ENCODE measurements at regions not wholly inside any gene's neighbourhood (a gene's known extent, or its start where the extent isn't known, plus 50 kb on each side); places are given as distances from the start of the nearest gene placed in this dataset.
"Not testable (repeated sequence)": the region's sequence is repeated elsewhere in the genome, so short reads cannot be mapped to it uniquely, and the experiment has no call there.

DNA sequence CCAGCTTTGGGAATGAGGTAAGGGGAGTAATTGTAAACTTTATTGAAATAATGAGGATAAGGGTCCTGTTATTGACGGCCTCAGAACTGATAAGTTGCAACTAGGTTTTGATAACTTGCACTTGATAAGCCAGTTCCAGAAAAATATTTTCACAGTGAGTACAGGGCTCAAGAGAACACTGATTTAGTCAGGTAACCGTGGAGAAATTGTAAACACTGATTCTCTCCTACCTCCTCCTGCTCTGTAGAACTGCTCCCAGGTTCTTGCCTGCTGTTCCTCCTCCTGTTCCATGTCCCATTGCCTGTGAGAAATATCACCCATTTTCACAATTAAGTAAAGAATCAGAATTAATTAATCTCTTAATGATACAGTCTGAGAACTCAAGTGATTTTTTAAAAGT is 55.0 kb upstream of the CXXC4 start:
- DNase-seq (ENCODE audit: low spot score) = no peak

DNA sequence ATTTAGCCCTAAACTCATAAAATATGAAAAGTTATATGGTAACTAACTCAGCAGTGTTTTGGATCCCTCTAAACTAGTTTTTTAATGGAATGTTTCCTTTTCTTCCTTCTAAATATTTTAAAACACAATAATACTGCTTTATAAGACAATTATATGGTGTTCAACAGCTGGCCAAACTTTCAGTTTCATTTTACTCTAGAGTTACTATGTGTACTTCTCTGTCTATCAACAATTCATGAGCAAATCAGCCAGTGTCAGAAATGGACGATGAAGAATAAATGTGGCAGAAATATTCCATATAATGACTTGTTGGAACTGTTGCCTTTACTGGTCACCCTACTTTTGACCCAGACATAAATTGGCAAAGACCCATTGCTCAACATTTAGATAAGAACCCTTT is 64.8 kb upstream of the CXXC4 start:
- no peak for DNase-seq (ENCODE audit: low spot score)

DNA sequence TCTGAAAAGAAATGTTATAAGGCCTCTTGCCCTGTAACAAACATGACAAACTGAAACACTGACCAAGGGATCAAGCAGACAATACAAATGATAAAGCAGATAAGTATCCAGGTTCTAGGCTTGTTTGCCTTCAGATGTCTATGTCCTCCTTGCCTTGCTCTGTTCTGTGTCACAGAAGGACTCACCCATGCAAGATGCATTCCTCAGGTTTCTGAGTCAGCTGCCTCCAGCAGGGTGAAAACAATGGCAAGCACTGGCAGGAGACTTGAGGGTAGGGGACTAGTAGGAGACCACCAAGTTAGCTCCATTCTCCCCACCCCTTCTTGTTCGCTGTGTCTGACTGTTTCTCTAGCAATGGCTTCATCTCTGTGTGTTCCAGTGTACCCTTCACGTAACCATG is 76.6 kb upstream of the CXXC4 start:
- DNase-seq (ENCODE audit: low spot score) = no peak

DNA sequence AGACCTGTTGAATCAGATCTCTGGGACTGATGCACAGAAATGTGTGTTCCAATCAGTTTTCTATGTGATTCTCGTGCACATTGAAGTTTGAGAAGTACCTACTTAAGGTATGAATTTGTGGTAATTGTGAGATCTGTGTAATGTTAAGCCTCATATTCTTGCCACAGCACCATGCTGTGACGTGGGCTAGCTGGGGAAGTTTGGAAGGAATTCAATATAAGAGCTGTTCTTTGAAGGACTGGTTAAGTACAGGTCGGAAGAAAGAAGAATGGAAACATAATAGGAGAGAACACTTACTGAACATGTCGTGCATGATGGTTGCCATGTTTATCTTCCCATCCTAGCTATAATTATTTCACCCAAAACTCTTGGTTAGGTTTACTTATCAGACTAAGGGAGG is 79.7 kb upstream of the CXXC4 start:
- no peak for DNase-seq (ENCODE audit: low spot score)

DNA sequence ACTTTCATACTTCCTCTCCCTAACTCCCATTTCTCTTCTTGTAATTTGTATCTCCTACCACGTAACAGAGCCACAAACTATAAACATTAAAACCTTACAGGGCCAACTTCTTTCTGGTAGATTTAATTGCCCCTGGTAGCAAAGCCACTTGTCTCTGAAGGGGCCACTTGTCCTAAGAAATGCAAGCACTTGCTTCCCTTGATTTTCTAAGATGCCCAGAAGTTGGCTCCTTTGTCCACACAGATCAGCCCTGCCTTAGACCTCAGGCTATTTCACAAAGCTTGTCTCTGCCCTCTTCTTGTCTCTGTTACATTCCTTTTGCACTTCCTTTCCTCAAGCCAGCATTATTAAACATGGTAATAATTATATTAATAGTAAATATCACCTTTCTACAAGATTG is 80.6 kb upstream of the CXXC4 start:
- no peak for DNase-seq (ENCODE audit: low spot score)

DNA sequence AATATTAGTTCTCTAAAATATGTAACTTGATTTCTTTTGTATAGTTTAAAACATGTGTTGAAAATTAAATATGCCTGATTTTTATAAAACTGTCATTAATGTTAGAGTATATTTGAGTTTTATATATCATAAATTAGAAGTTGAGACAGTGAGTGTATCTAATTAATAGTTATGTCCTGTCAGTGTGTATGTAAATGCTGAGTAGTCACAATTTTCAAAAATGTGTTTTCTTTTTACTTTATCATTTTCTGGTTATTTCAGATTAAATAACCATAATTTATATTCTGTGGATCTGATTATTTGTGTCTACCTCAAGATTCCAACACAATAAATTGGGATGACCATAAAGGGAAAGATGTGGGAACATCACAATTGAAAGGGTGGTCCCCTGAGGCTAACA is 82.7 kb upstream of the CXXC4 start:
- no peak for DNase-seq (ENCODE audit: low spot score)

DNA sequence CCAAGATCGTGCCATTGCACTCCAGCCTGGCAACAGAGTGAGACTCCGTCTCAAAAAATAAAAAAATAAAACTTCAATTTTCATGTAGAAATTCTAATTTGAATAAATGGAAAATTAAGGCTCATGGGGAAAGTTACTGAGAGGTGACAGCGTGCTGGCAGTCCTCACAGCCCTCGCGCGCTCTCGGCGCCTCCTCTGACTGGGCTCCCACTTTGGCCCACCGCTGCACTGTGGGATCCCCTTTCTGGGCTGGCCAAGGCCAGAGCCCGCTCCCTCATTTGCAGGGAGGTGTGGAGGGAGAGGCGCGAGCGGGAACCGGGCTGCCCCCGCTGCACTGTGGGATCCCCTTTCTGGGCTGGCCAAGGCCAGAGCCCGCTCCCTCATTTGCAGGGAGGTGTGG is 86.8 kb upstream of the CXXC4 start:
- DNase-seq (ENCODE audit: low spot score) = not testable (repeated sequence)

DNA sequence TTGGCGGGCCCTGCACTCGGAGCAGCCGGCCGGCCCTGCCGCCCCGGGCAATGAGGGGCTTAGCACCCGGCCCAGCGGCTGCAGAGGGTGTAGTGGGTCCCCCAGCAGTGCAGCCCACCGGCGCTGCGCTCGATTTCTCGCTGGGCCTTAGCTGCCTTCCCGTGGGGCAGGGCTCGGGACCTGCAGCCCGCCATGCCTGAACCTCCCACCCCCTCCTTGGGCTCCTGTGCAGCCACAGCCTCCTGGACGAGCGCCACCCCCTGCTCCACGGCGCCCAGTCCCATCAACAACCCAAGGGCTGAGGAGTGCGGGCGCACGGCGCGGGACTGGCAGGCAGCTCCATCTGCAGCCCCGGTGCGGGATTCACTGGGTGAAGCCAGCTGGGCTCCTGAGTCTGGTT is 87.4 kb upstream of the CXXC4 start:
- DNase-seq (ENCODE audit: low spot score) = not testable (repeated sequence)

DNA sequence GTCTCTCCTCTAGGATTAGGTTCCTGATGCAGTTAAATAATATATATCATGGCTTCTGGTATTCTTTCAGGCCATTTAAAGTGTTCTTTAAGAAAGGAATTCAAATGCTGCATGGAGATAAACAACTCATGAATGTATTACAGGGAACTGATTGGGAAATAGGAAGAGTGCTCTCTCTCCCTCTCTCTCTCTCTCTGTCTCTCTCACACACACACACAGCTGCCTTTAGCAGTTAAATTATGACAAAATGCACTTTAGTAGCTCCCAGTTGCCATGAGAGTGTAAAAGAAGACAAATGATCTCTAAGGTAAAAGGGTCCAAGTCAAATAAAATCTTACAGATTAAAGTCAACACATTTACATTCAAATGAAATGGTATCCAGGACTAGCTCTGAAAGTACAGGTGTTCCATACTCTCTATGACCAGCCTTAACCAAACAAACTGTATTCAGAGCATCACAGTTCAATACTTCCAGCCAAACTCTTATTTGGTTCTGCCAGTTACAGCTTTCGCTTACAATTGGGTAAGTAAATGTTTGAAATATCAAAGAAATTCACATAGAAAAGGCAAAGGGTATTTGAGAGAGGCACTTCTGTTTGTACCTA is 94.7 kb upstream of the CXXC4 start:
- DNase-seq (ENCODE audit: low spot score) = no peak

DNA sequence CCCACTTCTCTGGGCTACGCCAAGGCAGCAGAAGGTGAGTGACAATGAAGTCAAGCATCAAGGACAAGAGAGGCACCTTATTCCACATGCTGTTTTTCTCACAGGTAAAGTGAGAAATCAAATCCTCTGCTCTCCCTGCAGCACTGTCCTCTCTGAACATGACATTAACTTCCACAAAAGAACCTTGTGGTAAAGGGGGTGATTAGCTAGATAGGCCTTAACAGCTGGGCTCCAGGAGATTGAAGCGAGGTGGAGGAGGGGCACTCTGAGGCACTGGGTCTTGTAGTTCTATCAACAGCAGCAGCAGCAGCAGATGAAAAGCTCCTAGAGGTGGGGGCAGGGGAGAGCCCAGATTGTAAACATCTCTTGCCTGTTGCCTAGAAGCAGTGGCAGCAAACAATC is 96.8 kb upstream of the CXXC4 start:
- no peak for DNase-seq (ENCODE audit: low spot score)

DNA sequence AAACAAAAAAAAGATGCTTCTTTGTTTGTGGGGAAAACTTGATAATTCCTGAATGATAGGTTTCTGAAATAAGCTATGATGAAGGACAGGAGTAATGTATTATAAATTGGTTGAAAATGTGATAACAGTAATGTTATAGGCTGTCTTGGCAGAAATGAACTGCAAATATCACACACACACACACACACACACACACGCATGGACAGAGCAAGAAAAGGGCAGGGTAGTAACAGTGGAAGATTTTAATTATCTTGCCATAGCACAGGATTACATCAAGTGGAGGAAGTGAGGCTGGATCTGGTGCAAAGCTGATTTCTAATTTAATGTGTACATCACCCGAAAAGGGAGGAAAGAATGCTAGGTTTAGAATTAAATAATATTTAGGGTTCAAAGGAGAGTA is 97.5 kb upstream of the CXXC4 start:
- DNase-seq (ENCODE audit: low spot score) = no peak

DNA sequence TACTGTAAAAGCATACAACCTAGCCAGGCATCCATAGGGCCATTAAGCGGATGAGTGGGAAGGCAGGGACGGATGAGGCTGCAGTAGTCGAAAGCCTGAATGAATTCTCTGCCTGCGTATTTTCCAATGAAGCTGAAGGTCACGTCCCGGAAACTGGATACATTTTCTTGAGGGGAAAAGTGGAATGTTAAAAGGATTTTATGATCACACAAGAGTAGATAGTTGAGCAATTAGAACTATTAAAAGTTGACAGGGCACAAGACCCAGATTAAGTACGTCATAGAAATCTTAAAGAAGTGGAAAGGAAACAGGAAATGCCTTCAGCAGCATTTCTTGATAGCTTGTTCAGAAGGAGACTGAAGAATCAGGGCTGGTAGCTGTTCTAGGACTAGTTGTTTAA is 98.3 kb upstream of the CXXC4 start:
- DNase-seq (ENCODE audit: low spot score) = no peak

DNA sequence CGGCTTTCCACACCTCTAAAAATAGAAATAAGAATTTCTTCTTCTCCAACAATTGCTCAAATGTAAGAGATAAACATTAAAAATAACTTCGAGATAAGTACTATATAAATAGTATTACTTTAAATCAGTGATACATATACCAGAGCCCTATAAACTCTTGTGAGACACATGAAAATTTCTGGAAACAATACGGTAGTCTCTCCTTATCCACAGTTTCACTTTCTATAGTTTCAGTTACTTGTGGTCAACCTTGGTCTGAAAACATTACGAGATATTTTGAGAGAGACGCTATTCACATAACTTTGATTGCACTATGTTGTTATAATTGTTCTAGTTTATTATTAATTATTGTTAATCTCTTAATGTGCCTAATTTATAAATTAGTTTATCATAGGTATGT is 101.5 kb upstream of the CXXC4 start:
- DNase-seq (ENCODE audit: low spot score) = no peak

DNA sequence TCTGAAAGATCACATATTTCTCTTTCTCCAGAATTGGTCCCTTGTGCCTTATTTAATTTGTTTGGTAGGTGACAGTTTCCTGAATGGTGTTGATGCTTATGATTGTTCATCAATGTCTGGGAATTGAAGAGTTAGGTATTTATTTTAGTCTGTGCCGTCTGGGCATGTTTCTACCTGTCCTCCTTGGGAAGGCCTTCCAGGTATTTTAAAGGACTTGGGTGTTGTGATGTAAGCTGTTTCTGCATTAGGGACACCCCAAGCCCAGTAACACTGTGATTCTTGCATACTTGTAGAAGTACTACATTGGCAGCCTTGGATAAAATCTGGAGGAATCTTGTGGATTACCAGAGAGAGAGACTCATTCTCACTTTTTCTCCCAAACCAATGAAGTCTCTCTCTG is 120.8 kb upstream of the CXXC4 start:
- no peak for DNase-seq (ENCODE audit: low spot score)

DNA sequence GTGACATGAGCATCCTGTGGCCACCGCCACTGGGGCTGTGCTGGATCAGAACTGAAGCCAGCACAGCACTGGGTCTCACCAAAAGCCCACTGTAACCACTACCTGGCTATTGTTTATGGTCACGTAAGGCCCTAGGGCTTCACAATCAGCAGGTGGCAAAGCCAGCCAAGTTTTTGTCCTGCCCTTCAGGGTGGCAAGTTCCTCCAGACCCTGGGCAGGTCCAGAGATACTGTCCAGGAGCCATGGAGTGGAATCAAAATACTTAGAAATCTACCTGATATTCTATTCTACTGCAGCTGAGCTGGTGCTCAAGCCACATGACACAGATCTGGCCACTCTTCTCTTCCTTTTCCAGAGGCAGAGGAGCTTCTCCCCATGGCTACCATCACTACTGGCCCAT is 121.2 kb upstream of the CXXC4 start:
- DNase-seq (ENCODE audit: low spot score) = no peak

DNA sequence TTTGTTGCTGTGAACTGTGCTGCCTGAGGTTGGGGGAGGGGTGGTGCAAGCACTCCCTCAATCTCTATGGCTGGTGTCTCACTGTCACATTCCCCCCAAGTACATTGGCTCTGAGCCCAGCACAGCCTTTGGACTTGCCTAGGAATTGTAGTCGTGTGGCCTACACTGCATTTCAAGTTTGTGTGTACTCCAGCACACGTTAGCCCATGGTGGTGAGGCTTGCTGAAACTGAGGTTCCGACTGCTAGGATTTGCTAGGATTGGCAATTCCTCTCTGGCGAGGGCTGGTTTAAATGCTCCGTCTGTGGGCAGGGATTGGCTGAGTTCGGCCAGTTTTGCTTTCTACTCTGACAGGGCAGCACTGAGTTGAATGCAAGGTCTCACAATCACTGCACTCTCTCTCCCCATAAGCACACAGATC is 121.7 kb upstream of the CXXC4 start:
- DNase-seq (ENCODE audit: low spot score) = no peak

DNA sequence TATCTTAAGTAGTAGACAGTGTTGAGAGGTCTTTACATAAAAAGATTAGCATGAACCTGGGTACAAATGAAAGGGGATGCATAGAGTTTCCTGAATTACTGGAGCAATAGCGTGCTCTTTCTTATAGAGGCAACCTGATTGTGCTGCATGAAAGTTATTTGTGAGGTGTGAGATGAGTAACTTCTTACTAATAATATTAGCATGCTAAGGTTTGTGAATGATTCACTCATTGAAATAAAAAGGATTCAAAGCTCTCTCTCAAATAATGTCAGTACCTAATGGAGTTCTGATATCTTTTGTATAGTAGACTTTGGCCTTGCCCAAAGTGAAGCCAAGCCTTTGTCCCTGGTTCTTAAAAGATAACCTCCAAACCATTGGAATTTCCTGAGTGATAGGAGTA is 131.0 kb upstream of the CXXC4 start:
- DNase-seq (ENCODE audit: low spot score) = no peak

DNA sequence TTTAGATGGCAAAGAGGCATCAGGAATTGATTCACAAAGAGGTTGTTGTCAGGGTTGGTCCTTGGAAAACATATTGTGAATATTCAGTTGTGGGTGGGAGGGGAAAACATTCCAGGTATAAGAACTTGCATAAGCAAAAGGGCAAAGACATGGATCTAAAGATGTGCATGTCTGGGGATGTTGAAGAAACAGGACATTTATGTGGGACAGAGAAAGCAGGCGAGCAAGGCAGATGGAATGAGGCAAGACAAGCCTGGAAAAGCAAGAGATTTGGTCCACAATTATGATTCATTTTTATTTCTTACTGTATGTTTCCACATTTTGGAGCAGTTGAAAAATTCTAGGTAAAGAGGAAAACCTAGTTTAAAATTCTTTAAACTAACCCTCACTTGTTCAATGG is 134.9 kb upstream of the CXXC4 start:
- no peak for DNase-seq (ENCODE audit: low spot score)

DNA sequence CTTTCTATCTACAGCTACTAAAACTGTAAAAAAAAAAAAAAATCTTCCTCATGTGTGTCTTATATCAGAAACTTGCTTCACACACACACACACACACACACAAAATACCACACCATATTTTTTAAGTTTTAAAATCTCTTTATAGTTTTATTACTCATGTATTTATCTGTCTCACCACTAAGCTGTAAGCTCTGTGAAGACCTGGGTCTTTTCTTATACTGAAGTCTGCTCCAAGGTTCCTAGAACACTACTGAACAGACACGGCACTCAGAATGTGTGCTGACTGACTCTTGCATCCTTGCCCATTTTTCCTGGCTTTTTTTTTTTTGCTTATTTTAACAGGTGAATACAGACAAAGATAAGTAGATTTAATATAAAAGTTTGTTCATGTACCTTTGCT is 135.6 kb upstream of the CXXC4 start:
- no peak for DNase-seq (ENCODE audit: low spot score)

DNA sequence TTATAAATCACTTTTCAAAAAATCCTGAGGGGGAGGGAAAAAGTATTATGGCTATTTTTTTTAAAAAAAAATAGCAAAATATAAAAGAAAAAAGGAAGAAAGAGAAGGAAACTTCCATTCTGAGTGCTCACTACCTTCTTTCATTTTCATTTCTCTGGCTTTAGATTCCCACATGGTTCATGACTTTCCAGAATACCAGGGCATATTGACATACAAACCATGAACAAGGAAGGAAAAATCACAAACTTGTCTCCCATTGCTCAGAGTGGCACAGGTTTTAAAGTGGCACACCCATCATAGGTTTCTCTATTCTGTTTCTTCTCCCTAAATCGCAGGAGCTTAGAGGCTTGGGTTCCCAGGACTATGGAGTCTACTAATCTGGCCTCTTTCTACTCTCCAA is 136.3 kb upstream of the CXXC4 start:
- DNase-seq (ENCODE audit: low spot score) = no peak

DNA sequence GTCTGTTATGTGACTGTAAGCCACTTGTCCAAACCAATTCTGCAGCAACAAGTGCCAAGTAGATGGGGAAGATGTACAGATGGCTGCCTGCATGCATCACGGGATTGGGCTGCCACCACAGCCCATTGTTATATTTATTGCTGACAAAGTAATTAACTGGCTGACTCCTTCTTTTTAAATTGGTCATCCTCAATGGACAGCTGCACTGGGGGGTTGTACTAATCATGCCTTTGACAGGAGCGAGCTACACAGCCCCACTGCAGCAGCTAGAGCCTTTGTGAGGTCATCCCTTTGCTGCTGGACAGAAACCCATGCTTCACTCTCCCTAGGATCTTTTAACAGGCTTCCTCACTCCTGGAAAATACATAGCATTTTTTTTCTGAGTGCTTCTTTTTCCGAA is 146.7 kb upstream of the CXXC4 start:
- DNase-seq (ENCODE audit: low spot score) = no peak

DNA sequence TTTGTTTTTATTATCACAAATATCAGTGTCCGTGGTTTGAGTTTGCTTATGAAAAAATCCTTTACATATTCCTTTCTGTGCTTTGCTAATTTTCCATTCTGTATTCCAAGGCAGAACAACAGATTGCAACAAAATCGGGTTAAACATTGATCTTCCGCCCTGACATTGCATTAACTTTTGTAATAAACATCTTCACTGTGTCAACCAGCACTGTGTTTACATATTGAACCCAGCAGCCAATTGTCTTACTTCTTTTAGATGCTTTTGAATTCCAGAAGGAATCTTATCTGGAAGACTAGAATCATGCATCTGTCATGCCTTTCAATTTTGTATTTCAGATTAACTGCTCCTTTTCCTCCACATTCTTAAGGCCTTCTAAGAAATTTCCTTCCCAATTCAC is 147.8 kb upstream of the CXXC4 start:
- no peak for DNase-seq (ENCODE audit: low spot score)

DNA sequence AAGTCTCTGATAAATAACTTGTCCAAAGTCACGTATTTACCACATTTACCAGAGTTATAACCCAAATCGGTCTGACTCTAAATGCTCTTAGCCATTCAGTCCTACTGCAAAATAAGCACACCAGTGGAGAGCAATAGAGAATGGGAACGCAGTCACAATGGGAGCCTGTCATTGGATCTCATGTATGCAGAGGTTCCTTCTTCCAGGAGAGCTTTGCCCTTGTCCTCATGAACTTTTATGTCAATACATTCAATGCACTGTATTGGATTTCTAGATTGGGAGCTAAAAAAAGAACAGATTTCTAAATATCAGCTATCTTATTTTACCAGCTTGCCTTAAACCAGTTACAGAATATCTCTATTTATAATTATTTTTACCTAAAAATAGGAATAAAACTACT is 149.1 kb upstream of the CXXC4 start:
- no peak for DNase-seq (ENCODE audit: low spot score)

DNA sequence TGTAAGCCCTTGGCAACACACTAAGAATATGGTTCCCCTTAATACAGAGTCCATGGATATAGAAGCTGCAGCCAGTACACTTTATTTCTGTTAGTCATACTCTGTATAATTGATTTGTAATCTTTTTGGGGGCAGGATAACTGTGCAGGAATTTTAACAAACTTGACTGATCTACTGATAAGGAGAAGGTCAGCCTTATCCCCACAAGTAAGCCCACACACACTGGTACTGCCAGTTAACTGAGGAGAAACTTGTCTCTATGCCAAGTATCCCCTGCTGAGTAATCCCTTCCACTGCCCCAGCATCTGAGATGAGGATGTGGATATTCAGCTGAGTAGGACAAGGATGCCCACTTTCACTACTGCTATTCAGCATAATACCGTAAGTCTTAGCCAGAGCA is 154.9 kb upstream of the CXXC4 start:
- DNase-seq (ENCODE audit: low spot score) = no peak

DNA sequence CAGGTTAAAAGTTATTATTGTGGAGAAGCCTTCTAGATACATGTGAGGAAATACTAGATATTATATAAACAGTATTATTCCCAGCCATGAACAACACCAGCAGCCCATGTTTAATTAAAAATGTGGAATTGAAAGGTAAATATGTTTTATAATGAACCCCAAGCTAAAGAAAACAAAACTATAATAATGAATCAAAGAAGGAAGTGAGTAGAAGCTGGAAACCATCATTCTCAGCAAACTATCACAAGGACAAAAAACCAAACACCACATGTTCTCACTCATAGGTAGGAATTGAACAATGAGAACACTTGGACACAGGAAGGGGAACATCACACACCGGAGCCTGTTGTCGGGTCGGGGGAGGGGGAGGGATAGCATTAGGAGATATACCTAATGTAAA is 167.6 kb upstream of the CXXC4 start:
- DNase-seq (ENCODE audit: low spot score) = not testable (repeated sequence)

All from CD4-positive, alpha-beta T cell treated with Interleukin-2 at 100 ng/mL for 4 hours (primary cell).